ENCODE measurements at regions not wholly inside any gene's neighbourhood (a gene's known extent, or its start where the extent isn't known, plus 50 kb on each side); places are given as distances from the start of the nearest gene placed in this dataset.

- Histone ChIP-seq H3K27me3 (peaks cover 0 to 26% (median 0%) of the 10 kb centered on the region in 7 donors), H3K36me3 (no peaks in the 10 kb centered on the region), H3K4me1 (no peaks in the 10 kb centered on the region), H3K27ac (no peak overlapping the region), H3K9me3 (peaks cover 0 to 14% (median 0%) of the 10 kb centered on the region in 11 donors), H3K4me3 (no peak overlapping the region)
- ATAC-seq (no peak), DNase-seq (no peak)
- no peak for TF ChIP-seq CTCF (IDR thresholded peaks at IDR 0.05)
- 92 to 98% methylated on average over 3 of the region's 3 CpGs for WGBS, 2 donors
- intact Hi-C loops (cut with DNase I): no loop called here
Observed at GRCh38 chrX:38746102-38746501, 55.2 kb upstream of the MID1IP1 start.

GRCh38 chrX:38750551-38750950, 50.7 kb upstream of the MID1IP1 start:
- ATAC-seq: no peak
- peaks cover 0 to 16% (median 0%) of the 10 kb centered on the region in 7 donors for H3K27me3 ChIP-seq
- no peak for DNase-seq
- H3K36me3 ChIP-seq: no peaks in the 10 kb centered on the region
- no peak overlapping the region for H3K27ac ChIP-seq
- H3K4me1 ChIP-seq: peaks cover 0 to 4% (median 0%) of the 10 kb centered on the region in 9 donors
- H3K4me3 ChIP-seq: no peak overlapping the region
- WGBS, 2 donors: 38 to 54% methylated on average over 1 of the region's 1 CpG
- peaks cover 0 to 7% (median 0%) of the 10 kb centered on the region in 11 donors for H3K9me3 ChIP-seq
- TF ChIP-seq CTCF (IDR thresholded peaks at IDR 0.05): no peak
- intact Hi-C loops (cut with DNase I): loop anchor here in 5 of 10 donors (5.0 to 10.0 kb wide), 4 partner anchors 402 to 494 kb away; no protein-coding TSS in a partner anchor
